Skin of body (tissue), 1 donor: ENCODE measurements at regions not wholly inside any gene's neighbourhood (a gene's known extent, or its start where the extent isn't known, plus 50 kb on each side); places are given as distances from the start of the nearest gene placed in this dataset.
"Not testable (repeated sequence)": the region's sequence is repeated elsewhere in the genome, so short reads cannot be mapped to it uniquely, and the experiment has no call there.

Source experiments
- DNase-seq: peaks from one replicate; lab custom pipeline; 2025; lab: John Stamatoyannopoulos, UW

- DNase-seq, result no peak
These were observed 544.1 kb downstream of the KCNH5 start for GRCh38 chr14:62501021-62501750.

- DNase-seq, result no peak
These were observed 540.2 kb downstream of the KCNH5 start for GRCh38 chr14:62505045-62505444.

- not testable (repeated sequence) for DNase-seq
These were observed 523.9 kb downstream of the KCNH5 start for GRCh38 chr14:62521309-62521708.

GRCh38 chr14:62528296-62528695 lies 517.0 kb downstream of the KCNH5 start:
- no peak for DNase-seq

- DNase-seq, result no peak
These were observed 513.1 kb downstream of the KCNH5 start for GRCh38 chr14:62532181-62532580.

- no peak for DNase-seq
These were observed 498.3 kb downstream of the KCNH5 start for GRCh38 chr14:62546862-62547474.

GRCh38 chr14:62557416-62557815 lies 487.8 kb downstream of the KCNH5 start:
- DNase-seq, result no peak

- DNase-seq, result peak; percentile 23
These were observed 486.8 kb downstream of the KCNH5 start for GRCh38 chr14:62558451-62558850.

GRCh38 chr14:62585247-62585646 lies 460.0 kb downstream of the KCNH5 start:
- DNase-seq, result no peak

- no peak for DNase-seq
These were observed 452.4 kb downstream of the KCNH5 start for GRCh38 chr14:62592877-62593276.

GRCh38 chr14:62597143-62597542 lies 448.1 kb downstream of the KCNH5 start:
- no peak for DNase-seq

GRCh38 chr14:62599616-62600385 lies 445.5 kb downstream of the KCNH5 start:
- DNase-seq, result no peak

GRCh38 chr14:62602712-62603111 lies 442.5 kb downstream of the KCNH5 start:
- DNase-seq, result no peak

- DNase-seq, result no peak
These were observed 440.7 kb downstream of the KCNH5 start for GRCh38 chr14:62604524-62604923.

GRCh38 chr14:62614122-62614521 lies 431.1 kb downstream of the KCNH5 start:
- DNase-seq, result no peak

GRCh38 chr14:62616668-62617067 lies 428.6 kb downstream of the KCNH5 start:
- no peak for DNase-seq

- DNase-seq, result no peak
These were observed 418.8 kb downstream of the KCNH5 start for GRCh38 chr14:62626416-62626815.

GRCh38 chr14:62629176-62629725 lies 416.0 kb downstream of the KCNH5 start:
- no peak for DNase-seq

- DNase-seq, result no peak
These were observed 414.1 kb downstream of the KCNH5 start for GRCh38 chr14:62631176-62631575.

- DNase-seq, result no peak
These were observed 412.5 kb downstream of the KCNH5 start for GRCh38 chr14:62632771-62633170.

GRCh38 chr14:62645649-62646048 lies 399.6 kb downstream of the KCNH5 start:
- DNase-seq, result no peak
